ENCODE measurements at regions not wholly inside any gene's neighbourhood (a gene's known extent, or its start where the extent isn't known, plus 50 kb on each side); places are given as distances from the start of the nearest gene placed in this dataset.
A peak's percentile ranks its signal among the peaks of the same experiment; 100 is the strongest.

DNA sequence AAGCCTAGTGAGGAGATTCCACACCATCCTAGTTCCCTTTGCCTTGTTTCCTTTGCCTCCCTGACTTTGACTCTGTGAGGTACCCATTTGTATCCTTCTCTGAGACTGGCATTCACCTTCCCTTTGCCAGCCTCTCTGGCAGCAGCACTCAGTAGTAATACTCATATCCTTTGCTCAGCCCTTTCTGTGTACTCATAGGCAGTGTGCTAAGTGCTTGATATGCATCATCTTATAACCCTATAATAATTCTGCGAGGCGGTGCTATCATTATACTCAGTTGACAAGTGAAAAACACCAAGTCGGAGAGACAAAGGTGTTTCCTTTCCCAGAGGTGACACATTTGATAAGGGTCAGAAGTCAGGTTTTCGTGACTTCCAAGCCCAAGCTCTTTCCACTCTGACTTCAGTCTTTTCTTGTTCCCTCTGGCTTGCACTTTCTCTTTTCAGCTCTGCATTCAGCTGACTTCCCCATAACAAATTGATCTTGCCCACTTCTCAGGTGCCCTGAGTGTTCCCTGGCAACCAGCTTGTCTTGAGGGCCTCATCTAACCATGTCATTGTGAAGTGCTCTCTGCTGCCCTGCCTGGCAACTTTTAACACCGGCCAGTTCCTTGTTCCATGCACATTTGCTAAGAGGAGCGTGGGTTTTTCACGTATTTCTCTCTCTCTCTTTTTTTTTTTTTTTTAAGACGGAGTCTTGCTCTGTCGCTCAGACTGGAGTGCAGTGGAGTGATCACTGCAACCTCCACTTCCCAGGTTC lies 94.5 kb upstream of the UPP2 start:
- 67 to 76% (median 74%) methylated on average over 9 of the region's 9 CpGs for WGBS, 4 donors
- H3K9me3 ChIP-seq = no peaks in the 10 kb centered on the region
- H3K4me3 ChIP-seq = no peak overlapping the region
- intact Hi-C loops (cut with DNase I) = loop anchor here in 8 of 10 donors (5.0 to 10.0 kb wide), 8 partner anchors 102 to 705 kb away; partner anchors contain the start of genes ACVR1 (in 3 of the 8) and ERMN (in 1 of the 8)
- H3K36me3 ChIP-seq = no peaks in the 10 kb centered on the region
- DNase-seq = no peak
- TF ChIP-seq, protein P1, sequence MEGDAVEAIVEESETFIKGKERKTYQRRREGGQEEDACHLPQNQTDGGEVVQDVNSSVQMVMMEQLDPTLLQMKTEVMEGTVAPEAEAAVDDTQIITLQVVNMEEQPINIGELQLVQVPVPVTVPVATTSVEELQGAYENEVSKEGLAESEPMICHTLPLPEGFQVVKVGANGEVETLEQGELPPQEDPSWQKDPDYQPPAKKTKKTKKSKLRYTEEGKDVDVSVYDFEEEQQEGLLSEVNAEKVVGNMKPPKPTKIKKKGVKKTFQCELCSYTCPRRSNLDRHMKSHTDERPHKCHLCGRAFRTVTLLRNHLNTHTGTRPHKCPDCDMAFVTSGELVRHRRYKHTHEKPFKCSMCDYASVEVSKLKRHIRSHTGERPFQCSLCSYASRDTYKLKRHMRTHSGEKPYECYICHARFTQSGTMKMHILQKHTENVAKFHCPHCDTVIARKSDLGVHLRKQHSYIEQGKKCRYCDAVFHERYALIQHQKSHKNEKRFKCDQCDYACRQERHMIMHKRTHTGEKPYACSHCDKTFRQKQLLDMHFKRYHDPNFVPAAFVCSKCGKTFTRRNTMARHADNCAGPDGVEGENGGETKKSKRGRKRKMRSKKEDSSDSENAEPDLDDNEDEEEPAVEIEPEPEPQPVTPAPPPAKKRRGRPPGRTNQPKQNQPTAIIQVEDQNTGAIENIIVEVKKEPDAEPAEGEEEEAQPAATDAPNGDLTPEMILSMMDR (IDR thresholded peaks at IDR 0.05) = no peak
- no peak for TF ChIP-seq POLR2A (IDR thresholded peaks at IDR 0.05)
- H3K4me1 ChIP-seq = peaks cover 0 to 8% (median 5%) of the 10 kb centered on the region in 12 donors
- no peak overlapping the region for H3K27ac ChIP-seq
- ATAC-seq = no peak
- no peaks in the 10 kb centered on the region for H3K27me3 ChIP-seq

- ATAC-seq (peak in 1 of 4 donors; percentile 36), DNase-seq (no peak)
- TF ChIP-seq, protein P1 (IDR thresholded peaks at IDR 0.05) = no peak
- TF ChIP-seq POLR2A (IDR thresholded peaks at IDR 0.05) = no peak
- peaks cover 0 to 4% (median under 1%) of the 10 kb centered on the region in 12 donors for H3K4me1 ChIP-seq
- no peak overlapping the region for H3K4me3 ChIP-seq
- no peak overlapping the region for H3K27ac ChIP-seq
- H3K9me3 ChIP-seq = no peaks in the 10 kb centered on the region
- intact Hi-C loops (cut with DNase I) = loop anchor here in 6 of 10 donors (5.0 to 10.0 kb wide), 6 partner anchors 99 to 699 kb away; partner anchors contain the start of genes ACVR1 (in 3 of the 6) and ERMN (in 1 of the 6)
- 57 to 74% (median 59%) methylated on average over 8 of the region's 8 CpGs for WGBS, 4 donors
- H3K36me3 ChIP-seq = no peaks in the 10 kb centered on the region
- H3K27me3 ChIP-seq = no peaks in the 10 kb centered on the region
Measured at GRCh38 chr2:158004126-158004764, 97.4 kb upstream of the UPP2 start.

DNA sequence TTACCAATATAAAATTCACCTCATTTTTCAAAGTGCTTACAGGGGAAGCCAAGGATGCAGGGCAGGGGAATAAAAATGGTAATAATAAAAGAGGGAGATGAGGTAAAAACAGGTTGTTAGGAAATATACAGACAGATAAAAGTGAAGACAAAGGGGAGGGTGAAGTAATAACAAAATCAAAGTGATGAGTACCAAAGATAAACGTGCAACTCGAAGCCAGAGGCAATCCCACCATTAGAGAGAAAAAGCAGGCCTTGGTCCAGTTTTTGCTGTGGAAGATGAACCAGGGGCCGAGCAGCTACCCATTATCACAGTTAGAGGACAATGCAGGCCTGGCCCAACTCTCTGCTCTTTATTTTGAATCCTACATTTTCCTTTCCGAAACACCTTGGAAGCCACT lies 99.6 kb upstream of the UPP2 start:
- H3K27me3 ChIP-seq = no peaks in the 10 kb centered on the region
- H3K4me3 ChIP-seq = no peak overlapping the region
- no peak overlapping the region for H3K27ac ChIP-seq
- DNase-seq (no peak), ATAC-seq (no peak)
- H3K9me3 ChIP-seq = peaks cover 0 to 8% (median 0%) of the 10 kb centered on the region in 12 donors
- 85 to 92% (median 87%) methylated on average over 4 of the region's 4 CpGs for whole genome bisulfite sequencing, 4 donors
- TF ChIP-seq POLR2A (IDR thresholded peaks at IDR 0.05) = no peak
- TF ChIP-seq, protein P1 (IDR thresholded peaks at IDR 0.05) = no peak
- H3K36me3 ChIP-seq = no peaks in the 10 kb centered on the region
- intact Hi-C loops (cut with DNase I) = loop anchor here in 6 of 10 donors (5.0 to 10.0 kb wide), 6 partner anchors 97 to 697 kb away; partner anchors contain the start of genes ACVR1 (in 3 of the 6) and ERMN (in 1 of the 6)
- no peaks in the 10 kb centered on the region for H3K4me1 ChIP-seq

GRCh38 chr2:157996799-157997198 lies 104.9 kb upstream of the UPP2 start:
- ATAC-seq (no peak), DNase-seq (no peak)
- WGBS, 4 donors = 26 to 49% (median 38%) methylated on average over 1 of the region's 1 CpG
- H3K4me1 ChIP-seq = no peaks in the 10 kb centered on the region
- no peak overlapping the region for H3K27ac ChIP-seq
- TF ChIP-seq POLR2A (IDR thresholded peaks at IDR 0.05) = no peak
- TF ChIP-seq, protein P1 (IDR thresholded peaks at IDR 0.05) = no peak
- no peaks in the 10 kb centered on the region for H3K27me3 ChIP-seq
- peaks cover 0 to 8% (median 0%) of the 10 kb centered on the region in 12 donors for H3K9me3 ChIP-seq
- H3K36me3 ChIP-seq = no peaks in the 10 kb centered on the region
- no peak overlapping the region for H3K4me3 ChIP-seq
- intact Hi-C loops (cut with DNase I) = loop anchor here in 3 of 10 donors (10.0 kb wide), 3 partner anchors 92 to 692 kb away; no protein-coding TSS in a partner anchor

All from heart left ventricle (tissue), 16 donors.